Stimulated activated naive CD8-positive, alpha-beta T cell treated with anti-CD3 and anti-CD28 coated beads, Interleukin-15, Interleukin-2, amounts not matched to agents 100 ng/mL and 50 ng/mL, for 24 hours (primary cell): ENCODE measurements at regions not wholly inside any gene's neighbourhood (a gene's known extent, or its start where the extent isn't known, plus 50 kb on each side); places are given as distances from the start of the nearest gene placed in this dataset.

ENCODE experiments used
- H3K27ac Mint-ChIP-seq: one replicate; pipeline ENCODE4 v1.8.0; 2021; ENCODE audit warnings: mild to moderate bottlenecking, mixed read lengths
- H3K27me3 Mint-ChIP-seq: one replicate; pipeline ENCODE4 v1.8.0; 2021; ENCODE audit warnings: mixed read lengths
- H3K36me3 Mint-ChIP-seq: one replicate; pipeline ENCODE4 v1.8.0; 2021; ENCODE audit warnings: low read depth, mixed read lengths
- H3K4me1 Mint-ChIP-seq: one replicate; pipeline ENCODE4 v1.8.0; 2021; ENCODE audit warnings: low read depth, mixed read lengths
- H3K4me3 Mint-ChIP-seq: one replicate; pipeline ENCODE4 v1.8.0; 2021; ENCODE audit warnings: mild to moderate bottlenecking, mixed read lengths
- H3K9me3 Mint-ChIP-seq: one replicate; pipeline ENCODE4 v1.8.0; 2021; ENCODE audit warnings: mixed read lengths

DNA sequence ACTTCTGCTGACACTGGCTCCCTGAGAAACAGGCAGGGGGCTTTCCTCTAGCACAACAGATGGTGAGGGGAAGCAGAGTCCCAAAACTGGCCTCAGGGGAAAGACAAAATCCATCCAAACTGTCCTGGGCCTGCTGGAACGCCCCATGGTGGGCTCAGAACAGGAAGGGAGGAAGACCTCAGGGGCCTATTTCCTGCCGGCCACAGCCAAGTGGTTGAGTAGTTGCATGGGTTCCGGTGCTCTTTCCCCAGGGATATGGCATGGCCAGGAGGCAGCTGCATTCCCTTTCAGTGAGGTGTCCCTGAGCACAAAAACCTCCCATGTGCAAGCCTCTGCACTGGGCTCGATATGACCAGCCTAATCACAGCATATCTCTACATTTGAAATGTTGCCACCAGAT lies 303.0 kb upstream of the IRX5 start:
- H3K27ac Mint-ChIP-seq: no peak overlapping the region
- H3K4me1 Mint-ChIP-seq: no peaks in the 10 kb centered on the region
- H3K36me3 Mint-ChIP-seq: no peaks in the 10 kb centered on the region
- no peak overlapping the region for H3K4me3 Mint-ChIP-seq
- H3K27me3 Mint-ChIP-seq: peaks cover 14% of the 10 kb centered on the region
- no peaks in the 10 kb centered on the region for H3K9me3 Mint-ChIP-seq

DNA sequence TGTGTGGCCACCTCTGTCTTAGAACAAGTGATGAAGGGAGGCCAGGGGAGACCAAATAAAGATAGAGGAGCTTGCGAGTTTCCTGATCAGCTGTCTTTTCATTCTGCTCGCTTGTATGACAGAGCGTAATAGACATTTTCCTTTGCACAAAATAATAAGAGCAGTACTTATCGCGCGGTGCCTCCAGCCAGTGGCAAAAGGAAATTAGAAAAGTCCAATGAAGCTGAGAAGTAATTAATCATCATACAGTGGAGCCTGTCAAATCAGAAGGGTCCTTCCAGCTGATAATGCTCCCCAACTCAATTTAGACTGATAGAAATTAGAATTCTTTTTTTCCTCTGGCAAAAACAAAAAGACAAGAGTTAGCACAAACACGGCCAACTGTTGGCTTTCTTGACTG lies 307.0 kb upstream of the IRX5 start:
- Mint-ChIP-seq H3K27me3 (peaks cover 8% of the 10 kb centered on the region), H3K27ac (no peak overlapping the region)

GRCh38 chr16:54620197-54620596 lies 310.5 kb upstream of the IRX5 start:
- no peaks in the 10 kb centered on the region for H3K4me1 Mint-ChIP-seq
- no peaks in the 10 kb centered on the region for H3K36me3 Mint-ChIP-seq
- H3K27ac Mint-ChIP-seq: no peak overlapping the region
- no peaks in the 10 kb centered on the region for H3K9me3 Mint-ChIP-seq
- no peak overlapping the region for H3K4me3 Mint-ChIP-seq
- H3K27me3 Mint-ChIP-seq: peaks cover 4% of the 10 kb centered on the region

More for the DNA sequence above, 307.0 kb upstream of the IRX5 start:
- Mint-ChIP-seq H3K9me3 (no peaks in the 10 kb centered on the region), H3K4me3 (no peak overlapping the region), H3K4me1 (no peaks in the 10 kb centered on the region), H3K36me3 (no peaks in the 10 kb centered on the region)

DNA sequence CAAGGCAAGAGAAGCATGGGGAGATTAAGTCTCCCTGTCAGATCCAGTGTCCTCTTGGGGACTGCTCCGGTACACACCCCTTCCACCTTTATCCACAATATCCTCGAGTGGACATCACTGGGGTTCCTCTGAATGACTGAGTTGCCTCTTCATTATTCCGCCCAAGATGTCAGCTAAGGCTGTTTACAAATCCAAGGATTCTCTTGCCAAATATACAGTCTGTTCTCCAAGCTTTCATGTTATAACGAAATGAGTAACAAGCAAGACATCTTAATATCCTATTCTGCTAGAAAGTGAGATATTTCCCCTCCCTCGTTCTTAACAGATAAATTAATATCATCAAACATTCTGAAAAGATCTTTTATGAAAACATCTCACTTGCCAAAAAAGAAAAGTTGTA lies 314.1 kb upstream of the IRX5 start:
- H3K9me3 Mint-ChIP-seq: no peaks in the 10 kb centered on the region

GRCh38 chr16:54605536-54606066 lies 319.0 kb upstream of the IRX3 start:
- Mint-ChIP-seq H3K27me3 (peaks cover 13% of the 10 kb centered on the region), H3K27ac (no peak overlapping the region), H3K4me3 (no peak overlapping the region), H3K4me1 (no peaks in the 10 kb centered on the region), H3K36me3 (no peaks in the 10 kb centered on the region), H3K9me3 (peaks cover 15% of the 10 kb centered on the region)

More for the DNA sequence above, 314.1 kb upstream of the IRX5 start:
- Mint-ChIP-seq H3K27ac (no peak overlapping the region), H3K36me3 (no peaks in the 10 kb centered on the region), H3K4me1 (no peaks in the 10 kb centered on the region), H3K27me3 (no peaks in the 10 kb centered on the region), H3K4me3 (no peak overlapping the region)

- no peaks in the 10 kb centered on the region for H3K4me1 Mint-ChIP-seq
- H3K4me3 Mint-ChIP-seq: no peak overlapping the region
- H3K27ac Mint-ChIP-seq: no peak overlapping the region
- H3K9me3 Mint-ChIP-seq: peaks cover 26% of the 10 kb centered on the region
- H3K27me3 Mint-ChIP-seq: peaks cover 13% of the 10 kb centered on the region
- H3K36me3 Mint-ChIP-seq: no peaks in the 10 kb centered on the region
Measured at GRCh38 chr16:54602666-54603065, 316.1 kb upstream of the IRX3 start.

DNA sequence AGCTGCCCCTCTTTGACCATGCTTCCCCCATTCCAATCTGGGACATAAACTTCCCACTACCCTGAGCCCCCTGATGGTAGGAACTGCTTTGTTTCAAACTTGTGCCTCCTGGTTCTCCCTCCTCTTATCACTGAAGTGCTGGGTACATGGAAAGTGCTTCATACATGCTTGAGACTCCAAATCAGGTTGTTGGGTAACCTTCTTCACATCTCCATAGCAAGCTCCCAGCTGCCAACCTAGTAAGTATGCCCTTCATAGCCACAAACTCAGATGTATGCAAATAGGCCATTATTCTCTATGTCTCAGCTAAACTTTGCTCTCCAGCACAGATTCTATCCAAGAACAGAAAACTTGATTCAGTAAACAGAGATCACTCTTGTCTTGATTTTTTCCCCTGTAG lies 310.6 kb upstream of the IRX3 start:
- Mint-ChIP-seq H3K27ac (no peak overlapping the region), H3K36me3 (no peaks in the 10 kb centered on the region), H3K4me1 (no peaks in the 10 kb centered on the region), H3K27me3 (peaks cover 27% of the 10 kb centered on the region), H3K9me3 (peaks cover 11% of the 10 kb centered on the region), H3K4me3 (no peak overlapping the region)

GRCh38 chr16:54595621-54596020 lies 309.0 kb upstream of the IRX3 start:
- Mint-ChIP-seq H3K27ac (no peak overlapping the region), H3K36me3 (no peaks in the 10 kb centered on the region), H3K4me1 (no peaks in the 10 kb centered on the region), H3K4me3 (no peak overlapping the region), H3K9me3 (peaks cover 11% of the 10 kb centered on the region), H3K27me3 (peaks cover 24% of the 10 kb centered on the region)

DNA sequence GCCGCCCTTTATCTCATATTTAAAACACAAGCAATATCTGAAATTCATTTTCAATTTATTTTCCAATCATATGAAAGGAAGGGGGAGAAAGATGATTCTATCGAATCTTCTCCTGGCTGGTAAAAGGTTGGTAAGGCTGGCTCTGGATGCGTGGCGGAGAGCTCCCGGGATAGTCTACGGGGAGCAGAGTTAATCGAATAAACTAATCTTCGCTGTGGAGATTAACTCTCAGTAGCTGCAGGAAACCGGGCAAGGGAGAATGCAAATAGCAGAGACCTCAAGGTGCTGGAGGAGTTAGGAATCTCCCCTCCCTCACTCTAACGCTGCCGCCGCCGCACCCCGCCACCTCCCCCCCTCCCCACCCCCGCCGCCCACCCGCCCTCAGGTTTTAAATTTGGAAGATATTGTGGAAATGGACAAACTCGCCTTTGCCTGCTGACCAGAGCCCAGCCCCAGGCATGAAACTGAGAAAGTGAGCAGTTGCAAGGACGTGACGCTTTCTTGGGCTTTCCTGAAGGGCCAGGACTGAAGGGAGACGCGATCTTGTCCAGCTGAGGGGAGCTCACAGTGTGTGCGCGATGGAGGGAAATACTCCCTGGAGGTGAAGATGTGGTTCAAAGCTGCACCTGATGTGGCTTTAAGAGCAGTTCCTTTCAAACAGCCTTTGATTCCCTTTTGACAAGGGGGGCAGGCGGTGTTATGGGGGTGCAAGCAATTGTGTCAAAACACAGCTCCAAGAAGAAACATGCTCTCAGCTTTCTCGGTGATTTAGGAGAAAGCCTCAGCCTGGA lies 308.2 kb upstream of the IRX3 start:
- Mint-ChIP-seq H3K36me3 (no peaks in the 10 kb centered on the region), H3K9me3 (peaks cover 11% of the 10 kb centered on the region), H3K4me1 (no peaks in the 10 kb centered on the region), H3K4me3 (no peak overlapping the region), H3K27ac (no peak overlapping the region), H3K27me3 (peaks cover 28% of the 10 kb centered on the region)

DNA sequence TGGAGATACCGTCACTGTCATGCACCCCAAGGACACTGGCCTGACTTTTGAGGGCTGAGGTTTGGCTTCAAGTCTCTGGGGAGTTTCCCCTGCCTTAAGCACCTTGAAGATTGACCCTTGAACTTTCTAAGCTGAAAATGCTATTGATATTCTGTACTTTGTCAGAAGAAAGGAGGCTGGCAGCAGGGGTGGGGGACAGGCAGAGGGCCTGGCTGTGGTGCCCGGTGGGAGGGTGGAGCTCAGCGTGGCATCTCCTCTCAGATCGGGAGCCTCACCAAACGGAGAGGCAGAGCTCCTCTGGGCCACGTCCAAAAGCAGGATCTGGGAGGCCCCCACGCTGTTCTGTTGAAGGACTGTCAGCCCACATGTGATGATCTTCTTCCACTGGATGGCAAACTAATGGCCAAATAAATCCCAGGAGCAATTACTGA lies 305.2 kb upstream of the IRX3 start:
- Mint-ChIP-seq H3K4me3 (no peak overlapping the region), H3K27ac (no peak overlapping the region), H3K4me1 (no peaks in the 10 kb centered on the region), H3K9me3 (peaks cover 4% of the 10 kb centered on the region), H3K36me3 (no peaks in the 10 kb centered on the region), H3K27me3 (peaks cover 30% of the 10 kb centered on the region)

DNA sequence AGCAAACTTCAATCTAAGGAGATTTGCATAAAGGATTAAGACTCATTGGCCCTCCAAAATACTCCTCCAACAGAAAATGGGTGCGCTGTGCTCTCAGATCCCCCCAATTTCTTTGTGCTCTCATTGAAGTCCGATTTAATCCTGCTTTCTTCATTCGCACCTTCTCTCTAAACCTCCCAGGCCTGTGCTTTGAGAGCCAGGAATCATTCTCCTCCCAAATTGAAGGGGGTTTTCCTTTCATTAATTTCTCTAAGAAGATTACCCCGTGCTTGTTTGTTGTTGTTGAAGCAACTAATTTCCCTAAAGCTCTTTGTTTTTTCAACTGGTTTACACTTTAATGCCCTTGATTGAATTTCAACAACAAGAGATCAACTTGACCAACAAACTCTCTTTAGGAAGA lies 304.2 kb upstream of the IRX3 start:
- Mint-ChIP-seq H3K27me3 (peaks cover 24% of the 10 kb centered on the region), H3K27ac (no peak overlapping the region), H3K9me3 (peaks cover 4% of the 10 kb centered on the region), H3K36me3 (no peaks in the 10 kb centered on the region), H3K4me1 (no peaks in the 10 kb centered on the region), H3K4me3 (no peak overlapping the region)

GRCh38 chr16:54589326-54589725 lies 302.7 kb upstream of the IRX3 start:
- Mint-ChIP-seq H3K27ac (no peak overlapping the region), H3K36me3 (no peaks in the 10 kb centered on the region), H3K27me3 (peaks cover 9% of the 10 kb centered on the region), H3K4me3 (no peak overlapping the region), H3K4me1 (no peaks in the 10 kb centered on the region), H3K9me3 (peaks cover 4% of the 10 kb centered on the region)

DNA sequence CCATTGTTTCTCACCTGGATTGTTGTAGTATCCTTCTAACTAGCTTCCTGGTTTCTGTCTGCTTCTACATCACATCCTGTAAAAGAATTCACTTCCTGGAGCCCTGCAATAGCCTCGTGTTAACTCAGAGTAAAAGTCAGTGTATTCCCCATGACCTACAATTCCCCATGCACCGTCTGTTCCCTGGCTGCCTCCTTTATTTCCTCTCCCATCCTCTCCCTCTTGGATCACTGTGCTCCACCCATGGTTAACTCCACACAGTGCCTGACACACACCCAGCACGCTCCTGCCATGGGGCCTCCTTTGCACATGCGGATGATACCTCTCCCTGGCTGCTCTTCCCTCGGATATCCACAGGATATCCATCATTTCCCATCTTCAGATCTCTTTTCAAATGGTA lies 301.4 kb upstream of the IRX3 start:
- H3K27me3 Mint-ChIP-seq: peaks cover 6% of the 10 kb centered on the region
- no peaks in the 10 kb centered on the region for H3K36me3 Mint-ChIP-seq
- peaks cover 4% of the 10 kb centered on the region for H3K9me3 Mint-ChIP-seq
- H3K27ac Mint-ChIP-seq: no peak overlapping the region
- no peak overlapping the region for H3K4me3 Mint-ChIP-seq
- no peaks in the 10 kb centered on the region for H3K4me1 Mint-ChIP-seq

DNA sequence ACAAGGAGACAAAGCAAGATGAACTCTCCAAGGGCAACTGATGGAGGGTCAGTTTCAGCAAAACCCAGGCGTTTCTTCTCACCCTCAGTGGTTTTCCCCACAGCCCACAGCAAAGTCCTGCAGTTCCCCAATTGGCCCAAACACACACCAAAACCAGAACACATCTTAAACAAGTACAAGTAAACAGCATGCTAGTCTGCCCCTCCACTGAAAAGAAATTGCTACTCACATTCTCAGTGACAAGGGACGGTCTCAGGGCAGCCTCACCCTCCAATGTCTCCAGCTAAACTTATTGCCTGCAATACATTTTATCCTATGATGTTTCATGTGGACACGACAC lies 300.6 kb upstream of the IRX3 start:
- H3K4me3 Mint-ChIP-seq: no peak overlapping the region
- H3K27me3 Mint-ChIP-seq: peaks cover 6% of the 10 kb centered on the region
- peaks cover 4% of the 10 kb centered on the region for H3K9me3 Mint-ChIP-seq
- H3K4me1 Mint-ChIP-seq: no peaks in the 10 kb centered on the region
- no peaks in the 10 kb centered on the region for H3K36me3 Mint-ChIP-seq
- H3K27ac Mint-ChIP-seq: no peak overlapping the region

DNA sequence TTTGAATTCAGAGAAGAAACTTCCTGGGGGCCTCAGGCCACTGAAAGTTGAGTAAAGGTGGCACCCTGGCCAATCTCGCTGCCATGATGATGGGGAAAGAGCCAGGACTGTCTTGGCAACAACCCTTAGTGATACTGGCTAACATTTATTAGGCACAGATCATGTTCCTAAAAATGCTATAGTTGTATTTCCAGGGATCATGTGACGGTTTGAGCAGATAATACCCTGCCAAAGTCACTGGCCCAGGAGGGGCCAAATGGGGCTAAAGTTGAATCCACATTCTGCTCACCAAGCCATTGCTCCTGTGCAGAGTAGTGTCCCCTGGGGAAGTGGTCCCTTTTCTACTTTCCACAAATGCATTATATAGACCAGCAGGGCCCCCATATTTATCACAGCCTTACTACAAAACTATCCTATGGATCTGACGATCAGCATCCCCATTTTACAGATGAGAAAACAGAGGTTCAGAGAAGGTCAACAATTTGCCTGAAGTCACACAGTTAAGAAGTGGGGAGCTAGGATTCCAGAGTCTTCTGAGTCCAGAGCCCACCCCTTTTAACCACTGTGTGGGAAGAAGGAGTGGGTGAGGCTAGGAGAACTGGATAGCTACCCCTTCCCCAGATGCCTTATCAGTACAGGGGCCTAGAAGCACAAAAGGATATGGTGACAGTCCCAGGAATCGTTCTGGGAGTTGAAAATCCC lies 300.0 kb upstream of the IRX3 start:
- Mint-ChIP-seq H3K9me3 (peaks cover 4% of the 10 kb centered on the region), H3K27ac (no peak overlapping the region), H3K27me3 (peaks cover 6% of the 10 kb centered on the region), H3K4me3 (no peak overlapping the region), H3K36me3 (no peaks in the 10 kb centered on the region), H3K4me1 (no peaks in the 10 kb centered on the region)
